ENCODE measurements at regions not wholly inside any gene's neighbourhood (a gene's known extent, or its start where the extent isn't known, plus 50 kb on each side); places are given as distances from the start of the nearest gene placed in this dataset.

DNA sequence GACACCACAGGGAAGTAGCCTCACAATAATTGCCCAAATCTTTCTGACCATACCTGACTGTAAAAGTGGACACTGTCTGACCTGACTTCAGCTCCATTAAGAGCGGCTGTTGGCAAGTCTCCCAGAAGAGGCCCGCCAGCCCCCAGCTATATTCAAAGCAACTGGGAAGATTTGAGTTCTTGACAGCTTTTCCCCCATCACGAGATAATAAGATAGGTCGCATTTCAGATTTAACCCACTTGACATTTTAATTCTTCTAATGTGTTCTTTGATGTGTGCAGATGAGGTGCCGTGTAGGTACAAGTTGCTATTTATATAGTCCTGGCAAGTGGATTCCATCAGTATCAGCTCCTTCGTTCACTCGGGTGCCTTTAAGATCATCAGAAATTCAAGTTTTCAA is 345.7 kb downstream of the DRD1 start:
- ATAC-seq (ENCODE audit: insufficient number of reproducible peaks, low FRiP score, low read depth) (no peak), DNase-seq (ENCODE audit: low spot score) (no peak)
- H3K4me1 ChIP-seq (ENCODE audit: control insufficient read depth in 1 of 2, low read depth in 2 of 2): no peaks in the 10 kb centered on the region
- no peaks in the 10 kb centered on the region for H3K9me3 ChIP-seq
- H3K4me3 ChIP-seq: no peak overlapping the region
- H3K27me3 ChIP-seq (replicated peaks; ENCODE audit: insufficient read depth): no peaks in the 10 kb centered on the region
- H3K36me3 ChIP-seq: no peaks in the 10 kb centered on the region
- TF ChIP-seq, protein P1, sequence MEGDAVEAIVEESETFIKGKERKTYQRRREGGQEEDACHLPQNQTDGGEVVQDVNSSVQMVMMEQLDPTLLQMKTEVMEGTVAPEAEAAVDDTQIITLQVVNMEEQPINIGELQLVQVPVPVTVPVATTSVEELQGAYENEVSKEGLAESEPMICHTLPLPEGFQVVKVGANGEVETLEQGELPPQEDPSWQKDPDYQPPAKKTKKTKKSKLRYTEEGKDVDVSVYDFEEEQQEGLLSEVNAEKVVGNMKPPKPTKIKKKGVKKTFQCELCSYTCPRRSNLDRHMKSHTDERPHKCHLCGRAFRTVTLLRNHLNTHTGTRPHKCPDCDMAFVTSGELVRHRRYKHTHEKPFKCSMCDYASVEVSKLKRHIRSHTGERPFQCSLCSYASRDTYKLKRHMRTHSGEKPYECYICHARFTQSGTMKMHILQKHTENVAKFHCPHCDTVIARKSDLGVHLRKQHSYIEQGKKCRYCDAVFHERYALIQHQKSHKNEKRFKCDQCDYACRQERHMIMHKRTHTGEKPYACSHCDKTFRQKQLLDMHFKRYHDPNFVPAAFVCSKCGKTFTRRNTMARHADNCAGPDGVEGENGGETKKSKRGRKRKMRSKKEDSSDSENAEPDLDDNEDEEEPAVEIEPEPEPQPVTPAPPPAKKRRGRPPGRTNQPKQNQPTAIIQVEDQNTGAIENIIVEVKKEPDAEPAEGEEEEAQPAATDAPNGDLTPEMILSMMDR (IDR thresholded peaks at IDR 0.05): no peak
- no peak overlapping the region for H3K27ac ChIP-seq

DNA sequence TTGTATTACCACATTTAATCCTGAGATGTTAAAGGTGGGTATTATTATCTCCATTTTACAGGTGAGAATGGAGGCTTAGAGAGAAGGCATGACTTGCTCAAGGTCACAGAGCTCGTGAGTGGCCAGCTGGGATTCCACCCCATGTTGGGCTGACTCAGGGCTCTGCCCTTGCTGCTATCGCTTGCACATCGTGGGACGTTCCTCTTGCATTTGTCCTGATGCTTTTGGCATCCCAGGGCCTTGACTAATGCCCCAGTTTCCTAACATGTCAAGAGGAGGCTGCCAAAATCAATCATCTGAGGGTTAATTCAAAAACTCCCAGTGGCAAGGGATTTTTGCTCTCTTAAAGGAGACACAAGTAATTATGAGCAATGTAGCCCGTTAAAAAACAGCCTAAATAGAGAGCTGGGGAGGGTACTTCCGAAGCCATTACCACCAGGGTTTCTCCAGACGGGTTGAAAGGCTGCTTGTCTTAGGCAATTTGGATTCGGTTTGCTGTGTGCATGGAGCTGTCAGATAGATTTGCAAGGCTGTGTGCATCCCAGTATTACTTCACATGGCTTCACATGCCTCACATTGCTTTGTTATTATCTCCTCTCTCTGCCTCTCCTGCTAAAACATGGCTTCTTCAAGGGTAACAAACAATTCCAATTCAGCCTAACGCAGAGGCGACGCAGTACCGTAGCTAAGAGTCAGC is 347.4 kb downstream of the DRD1 start:
- Histone ChIP-seq H3K4me3 (no peak overlapping the region), H3K9me3 (no peaks in the 10 kb centered on the region), H3K36me3 (no peaks in the 10 kb centered on the region), H3K4me1 (ENCODE audit: control insufficient read depth in 1 of 2, low read depth in 2 of 2) (no peaks in the 10 kb centered on the region), H3K27ac (no peak overlapping the region), H3K27me3 (replicated peaks; ENCODE audit: insufficient read depth) (no peaks in the 10 kb centered on the region)
- TF ChIP-seq, protein P1 (IDR thresholded peaks at IDR 0.05): no peak
- ATAC-seq (ENCODE audit: insufficient number of reproducible peaks, low FRiP score, low read depth): no peak
- no peak for DNase-seq (ENCODE audit: low spot score)

DNA sequence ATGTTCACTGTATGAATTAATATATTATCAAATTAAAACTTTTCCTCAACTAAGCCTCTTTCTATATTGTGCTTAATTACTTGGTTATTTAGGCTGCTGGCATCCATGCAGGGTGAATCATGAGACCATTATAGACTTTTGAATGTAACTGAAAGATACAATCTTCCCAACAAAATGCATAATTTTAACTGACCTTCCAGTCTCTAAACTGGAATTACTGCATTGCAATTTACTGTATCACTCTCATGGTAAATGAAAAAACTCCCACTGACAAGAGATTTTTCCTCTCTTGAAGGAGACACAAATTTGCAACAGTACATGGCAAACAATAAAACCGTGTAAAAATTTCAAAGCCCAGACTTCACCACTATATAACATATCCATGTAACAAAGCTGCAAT is 349.5 kb downstream of the DRD1 start:
- TF ChIP-seq, protein P1 (IDR thresholded peaks at IDR 0.05): no peak

DNA sequence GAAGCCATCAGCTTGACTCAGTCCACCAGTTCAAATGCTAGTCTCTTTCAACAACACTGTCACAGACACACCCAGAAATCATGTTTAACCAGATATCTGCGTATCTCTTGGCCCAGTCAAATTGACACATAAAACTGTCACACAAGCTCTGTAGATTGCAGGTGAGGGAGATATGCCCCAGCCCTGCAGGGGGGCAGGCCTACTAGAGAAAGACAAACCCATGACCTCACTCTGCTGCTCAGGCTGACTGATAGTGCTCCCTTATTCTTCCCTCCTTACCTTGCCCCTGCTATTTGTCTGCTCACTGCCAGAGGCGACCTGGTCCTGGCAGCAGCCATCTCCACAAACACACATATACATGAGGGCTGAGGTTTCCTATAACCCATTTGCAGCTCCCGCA is 351.3 kb downstream of the DRD1 start:
- DNase-seq (ENCODE audit: low spot score): no peak
- Histone ChIP-seq H3K4me1 (ENCODE audit: control insufficient read depth in 1 of 2, low read depth in 2 of 2) (no peaks in the 10 kb centered on the region), H3K9me3 (no peaks in the 10 kb centered on the region), H3K27ac (no peak overlapping the region), H3K36me3 (no peaks in the 10 kb centered on the region), H3K4me3 (no peak overlapping the region), H3K27me3 (replicated peaks; ENCODE audit: insufficient read depth) (no peaks in the 10 kb centered on the region)
- no peak for ATAC-seq (ENCODE audit: insufficient number of reproducible peaks, low FRiP score, low read depth)
- TF ChIP-seq, protein P1 (IDR thresholded peaks at IDR 0.05): no peak

More for the DNA sequence above, 349.5 kb downstream of the DRD1 start:
- Histone ChIP-seq H3K27me3 (replicated peaks; ENCODE audit: insufficient read depth) (no peaks in the 10 kb centered on the region), H3K36me3 (no peaks in the 10 kb centered on the region), H3K27ac (no peak overlapping the region), H3K4me1 (ENCODE audit: control insufficient read depth in 1 of 2, low read depth in 2 of 2) (no peaks in the 10 kb centered on the region), H3K4me3 (no peak overlapping the region), H3K9me3 (no peaks in the 10 kb centered on the region)
- DNase-seq (ENCODE audit: low spot score): no peak
- ATAC-seq (ENCODE audit: insufficient number of reproducible peaks, low FRiP score, low read depth): no peak

DNA sequence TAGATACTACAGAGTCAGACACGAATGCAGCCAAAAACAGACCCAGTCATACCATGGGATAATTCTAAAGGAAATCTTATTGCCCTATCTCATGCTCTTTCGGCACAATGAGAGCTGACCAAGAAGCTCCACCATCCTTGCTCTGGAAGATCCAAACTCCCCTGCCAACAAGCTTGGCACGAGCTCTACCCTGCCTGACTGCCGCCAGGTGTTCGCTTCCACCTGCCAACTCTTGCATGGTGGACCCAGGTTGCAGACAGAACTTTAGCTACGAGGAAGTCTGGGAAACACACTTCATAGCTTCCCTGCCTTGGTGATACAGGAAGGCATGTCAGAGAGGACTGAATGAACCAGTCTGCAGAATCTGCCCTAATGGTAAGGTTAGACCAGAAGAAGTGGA is 355.0 kb downstream of the DRD1 start:
- no peaks in the 10 kb centered on the region for H3K36me3 ChIP-seq
- H3K4me3 ChIP-seq: no peak overlapping the region
- no peaks in the 10 kb centered on the region for H3K4me1 ChIP-seq (ENCODE audit: control insufficient read depth in 1 of 2, low read depth in 2 of 2)
- no peaks in the 10 kb centered on the region for H3K27me3 ChIP-seq (replicated peaks; ENCODE audit: insufficient read depth)
- no peaks in the 10 kb centered on the region for H3K9me3 ChIP-seq
- ATAC-seq (ENCODE audit: insufficient number of reproducible peaks, low FRiP score, low read depth) (no peak), DNase-seq (ENCODE audit: low spot score) (no peak)
- TF ChIP-seq, protein P1 (IDR thresholded peaks at IDR 0.05): no peak
- H3K27ac ChIP-seq: no peak overlapping the region

All from thoracic aorta (tissue), 2 donors.